K562 (cell line): ENCODE measurements at regions not wholly inside any gene's neighbourhood (a gene's known extent, or its start where the extent isn't known, plus 50 kb on each side); places are given as distances from the start of the nearest gene placed in this dataset.

ENCODE experiments used
- ATAC-seq: fragments of 200-7000 bp; cut with Tn5 transposase; 3 replicates; pipeline ENCODE4 v1.9.1; 2020; ENCODE audit warnings: moderate library complexity
- BruUV-seq: library from RNA; stranded (reverse); fragments of 400-500 nt; replicated peaks from 2 replicates; lab custom pipeline; 2021; lab: Mats Ljungman, UMichigan
- CTCF ChIA-PET: fragments of 300-600 bp; formaldehyde crosslinking; extraction: SDS; loops from one replicate; lab custom pipeline; 2021; ENCODE audit warnings: low intra/inter-chr PET ratio; lab: Yijun Ruan, JAX
- POLR2A ChIA-PET: fragments of 300-600, 350-650 bp; sonication (Branson Sonifier 250); formaldehyde crosslinking; extraction: SDS; loops from one replicate; lab custom pipeline; 2021; ENCODE audit warnings: antibody characterized with exemption, inconsistent platforms; lab: Yijun Ruan, JAX
- DNase-seq, 4 experiments: peaks; one replicate each; pipeline versions ENCODE4 v3.0.0 to v3.0.0-alpha.2; 2011 to 2018; ENCODE audit warnings: low spot score in 3 of 4, mixed read lengths in 3 of 4; ENCODE audit errors: extremely low read depth in 1 of 4
- FAIRE-seq: peaks from 2 replicates; lab custom pipeline; 2011; peaks lifted over from hg19 to GRCh38; lab: Jason Lieb, UNC
- H2AFZ ChIP-seq: 2 replicates; pipeline ENCODE4 v1.6.0; 2011; ENCODE audit warnings: low read depth, low read length, control low read depth, inconsistent platforms
- H3K27ac ChIP-seq: fragments of 200-600 bp; 3 replicates; pipeline ENCODE4 v1.8.0; 2011; ENCODE audit warnings: low read depth, mild to moderate bottlenecking, control low read depth, inconsistent platforms, low read length, moderate library complexity, mixed read lengths; ENCODE audit errors: extremely low read depth
- H3K27me3 ChIP-seq, 2 experiments: fragments of 300-600 bp in 1 of 2; 2 replicates in 1 of 2; 3 replicates in 1 of 2; pipeline versions ENCODE4 v1.6.0 to v1.8.0; 2011; ENCODE audit warnings: inconsistent platforms in 2 of 2, low read length in 2 of 2, mild to moderate bottlenecking in 1 of 2, mixed read lengths in 1 of 2, moderate library complexity in 1 of 2; ENCODE audit not compliant: control insufficient read depth in 2 of 2, insufficient read depth in 2 of 2
- H3K36me3 ChIP-seq: fragments of 300-600 bp; 3 replicates; pipeline ENCODE4 v1.8.0; 2011; ENCODE audit warnings: mild to moderate bottlenecking, low read length, inconsistent platforms; ENCODE audit not compliant: control insufficient read depth, insufficient read depth
- H3K4me1 ChIP-seq, 2 experiments: fragments of 200-600 bp in 1 of 2; replicated peaks in 1 of 2; 2 replicates in 1 of 2; 3 replicates in 1 of 2; pipeline versions ENCODE4 v1.5.1 to v1.8.0; 2011; ENCODE audit warnings: inconsistent platforms in 2 of 2, low read length in 2 of 2, mild to moderate bottlenecking in 1 of 2, mixed read lengths in 1 of 2, moderate library complexity in 1 of 2; ENCODE audit not compliant: control insufficient read depth in 2 of 2, insufficient read depth in 2 of 2
- H3K4me2 ChIP-seq: 2 replicates; pipeline ENCODE4 v1.6.1; 2011; ENCODE audit warnings: low read length, control low read depth, inconsistent platforms, mixed read lengths; ENCODE audit not compliant: insufficient read depth
- H3K4me3 ChIP-seq: fragments of 200-600 bp; sonication (generic), shearing (Covaris generic); 2 replicates; pipeline ENCODE4 v1.5.1; 2016; ENCODE audit warnings: control low read depth, inconsistent platforms
- H3K79me2 ChIP-seq: fragments of 200-600 bp; 3 replicates; pipeline ENCODE4 v1.8.0; 2011; ENCODE audit warnings: low read length, inconsistent platforms; ENCODE audit not compliant: control insufficient read depth, insufficient read depth
- H3K9ac ChIP-seq, 2 experiments: 2 replicates each; pipeline versions ENCODE4 v1.6.0 to v1.6.1; 2011; ENCODE audit warnings: low read depth in 2 of 2, low read length in 2 of 2, control low read depth in 1 of 2, inconsistent platforms in 1 of 2, mild to moderate bottlenecking in 1 of 2, mixed read lengths in 1 of 2; ENCODE audit not compliant: insufficient read depth in 1 of 2
- H3K9me1 ChIP-seq: one replicate; pipeline ENCODE4 v1.6.0; 2011; ENCODE audit warnings: inconsistent platforms, mild to moderate bottlenecking, low read length, moderate library complexity; ENCODE audit not compliant: control insufficient read depth, insufficient read depth
- H3K9me3 ChIP-seq: replicated peaks from 2 replicates; pipeline ENCODE4 v1.5.1; 2011; ENCODE audit warnings: low read depth, low read length, inconsistent platforms; ENCODE audit not compliant: control insufficient read depth, insufficient read depth
- H4K20me1 ChIP-seq: replicated peaks from 2 replicates; pipeline ENCODE4 v1.6.1; 2011; ENCODE audit warnings: low read length, inconsistent platforms, mixed read lengths; ENCODE audit not compliant: control insufficient read depth, insufficient read depth
- CCAR2 ChIP-seq: fragments of 200-400 bp; formaldehyde crosslinking; IDR thresholded peaks from 2 replicates; pipeline ENCODE4 v1.6.1; 2017; ENCODE audit warnings: mild to moderate bottlenecking, low read depth, low read length
- KLF1 ChIP-seq: fragments of 450-650 bp; IDR thresholded peaks from 2 replicates; pipeline ENCODE4 v1.6.1; 2016; ENCODE audit warnings: missing genetic modification characterization, missing compliant biosample characterization
- MECOM ChIP-seq: fragments of 250-450 bp; sonication (Bioruptor Pico); IDR thresholded peaks from 2 replicates; pipeline ENCODE4 v1.8.0; 2022; ENCODE audit warnings: inconsistent platforms
- NCOA2 ChIP-seq, 2 experiments: fragments of 450-650 bp; IDR thresholded peaks; 2 replicates each; pipeline ENCODE4 v1.6.1; 2018; ENCODE audit warnings: mild to moderate bottlenecking in 2 of 2, moderate library complexity in 1 of 2; ENCODE audit not compliant: partially characterized antibody in 2 of 2
- POU5F1 ChIP-seq: fragments of 150-350 bp; IDR thresholded peaks from 2 replicates; pipeline ENCODE4 v1.6.1; 2014; ENCODE audit warnings: borderline replicate concordance, low read length, low read depth, mild to moderate bottlenecking; ENCODE audit not compliant: partially characterized antibody
- SIRT6 ChIP-seq: IDR thresholded peaks from one replicate; pipeline ENCODE4 v1.6.1; 2012; ENCODE audit warnings: low read depth, mild to moderate bottlenecking, control low read depth, inconsistent platforms, low read length, moderate library complexity
- SUPT5H ChIP-seq: fragments of 450-650 bp; IDR thresholded peaks from 2 replicates; pipeline ENCODE4 v1.6.1; 2016
- ZNF23 ChIP-seq: fragments of 250-450 bp; sonication (Bioruptor Pico); IDR thresholded peaks from 2 replicates; pipeline ENCODE4 v1.4.0; 2020; ENCODE audit warnings: mild to moderate bottlenecking
- ZNF232 ChIP-seq: sonication (generic); formaldehyde crosslinking; IDR thresholded peaks from 2 replicates; pipeline ENCODE4 v1.8.0; 2022; ENCODE audit warnings: mild to moderate bottlenecking, missing genetic modification reagents
- WGBS: fragments of 100-300 bp; shearing (Covaris generic); methylation state at CpG from one replicate; pipeline ENCODE4 v1.1.6; 2016; ENCODE audit warnings: low coverage, mixed read lengths; ENCODE audit not compliant: insufficient coverage; ENCODE audit errors: missing lambda C conversion rate; 5-methylcytosine and 5-hydroxymethylcytosine counted together
- in situ Hi-C: fragments of 300-500 bp; cut with MboI; formaldehyde crosslinking; loops from 4 replicates; pipeline ENCODE4 v1.15.0; 2018; ENCODE audit warnings: inconsistent platforms, mixed read lengths
- intact Hi-C: fragments of 100-400 bp; cut with micrococcal nuclease; formaldehyde crosslinking; loops from 2 replicates; pipeline ENCODE4 v1.14.2; 2022
- TF ChIP-seq, protein P1 (sequence below): fragments of 200-400 bp; formaldehyde crosslinking; IDR thresholded peaks from 2 replicates; pipeline ENCODE4 v1.6.1; 2017; ENCODE audit warnings: mild to moderate bottlenecking, low read depth, low read length, moderate library complexity
- TF ChIP-seq, protein P2 (sequence below): fragments of 250-450 bp; sonication (Bioruptor Pico); IDR thresholded peaks from 2 replicates; pipeline ENCODE4 v1.8.0; 2021; ENCODE audit warnings: borderline replicate concordance, mild to moderate bottlenecking, moderate library complexity; ENCODE audit not compliant: poor library complexity, severe bottlenecking
- TF ChIP-seq, protein P3 (sequence below): sonication (generic); formaldehyde crosslinking; IDR thresholded peaks from 2 replicates; pipeline ENCODE4 v1.8.0; 2022; ENCODE audit warnings: mild to moderate bottlenecking, low read depth, missing genetic modification reagents

DNA sequence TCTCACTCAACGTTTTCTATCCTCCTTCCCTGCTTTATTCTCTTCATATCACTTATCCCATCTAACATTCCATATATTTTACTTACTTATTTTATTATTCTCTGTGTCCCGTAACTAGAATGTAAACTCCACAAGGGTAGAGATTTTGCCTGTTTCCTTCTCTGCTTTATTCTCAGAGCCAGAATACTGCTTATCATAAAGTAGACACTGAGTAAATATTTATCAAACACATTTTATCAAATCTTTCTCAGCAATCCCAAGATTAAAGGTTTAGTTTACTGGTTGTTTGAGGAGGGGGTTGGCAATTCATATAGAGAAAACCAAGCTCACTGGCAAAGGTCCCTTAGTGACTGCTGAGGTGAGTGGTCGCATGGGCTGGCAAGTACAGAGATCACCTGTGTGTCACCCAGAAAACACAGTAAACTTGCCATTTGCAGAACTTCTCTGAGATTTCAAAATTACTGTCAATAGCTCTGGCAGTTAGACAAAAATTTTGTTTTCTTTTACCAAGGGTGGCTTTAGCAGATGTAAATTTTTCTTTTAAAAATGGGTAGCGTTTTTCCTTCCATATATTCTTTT, 662.4 kb downstream of the UTRN start:
- WGBS: 0% methylated on average over 4 of the region's 4 CpGs
- Histone ChIP-seq H3K4me1 (no peaks in the 10 kb centered on the region), H3K4me3 (no peak overlapping the region), H3K27ac (no peak overlapping the region), H3K9ac (no peak overlapping the region), H3K36me3 (no peaks in the 10 kb centered on the region), H3K9me1 (no peaks in the 10 kb centered on the region), H3K79me2 (no peaks in the 10 kb centered on the region), H2AFZ (no peak overlapping the region), H3K4me2 (no peak overlapping the region), H3K9me3 (no peaks in the 10 kb centered on the region), H3K27me3 (no peaks in the 10 kb centered on the region), H4K20me1 (no peaks in the 10 kb centered on the region)
- intact Hi-C loops: no loop called here
- ChIA-PET CTCF (no interaction called here), POLR2A (no interaction called here)
- FAIRE-seq (no peak), ATAC-seq (no peak), DNase-seq (no peak)
- in situ Hi-C loops: no loop called here
- no TSS peak for BruUV-seq
- no peak for TF ChIP-seq CCAR2
- TF ChIP-seq, protein P1, sequence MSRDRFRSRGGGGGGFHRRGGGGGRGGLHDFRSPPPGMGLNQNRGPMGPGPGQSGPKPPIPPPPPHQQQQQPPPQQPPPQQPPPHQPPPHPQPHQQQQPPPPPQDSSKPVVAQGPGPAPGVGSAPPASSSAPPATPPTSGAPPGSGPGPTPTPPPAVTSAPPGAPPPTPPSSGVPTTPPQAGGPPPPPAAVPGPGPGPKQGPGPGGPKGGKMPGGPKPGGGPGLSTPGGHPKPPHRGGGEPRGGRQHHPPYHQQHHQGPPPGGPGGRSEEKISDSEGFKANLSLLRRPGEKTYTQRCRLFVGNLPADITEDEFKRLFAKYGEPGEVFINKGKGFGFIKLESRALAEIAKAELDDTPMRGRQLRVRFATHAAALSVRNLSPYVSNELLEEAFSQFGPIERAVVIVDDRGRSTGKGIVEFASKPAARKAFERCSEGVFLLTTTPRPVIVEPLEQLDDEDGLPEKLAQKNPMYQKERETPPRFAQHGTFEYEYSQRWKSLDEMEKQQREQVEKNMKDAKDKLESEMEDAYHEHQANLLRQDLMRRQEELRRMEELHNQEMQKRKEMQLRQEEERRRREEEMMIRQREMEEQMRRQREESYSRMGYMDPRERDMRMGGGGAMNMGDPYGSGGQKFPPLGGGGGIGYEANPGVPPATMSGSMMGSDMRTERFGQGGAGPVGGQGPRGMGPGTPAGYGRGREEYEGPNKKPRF: no peak
- TF ChIP-seq, protein P2, sequence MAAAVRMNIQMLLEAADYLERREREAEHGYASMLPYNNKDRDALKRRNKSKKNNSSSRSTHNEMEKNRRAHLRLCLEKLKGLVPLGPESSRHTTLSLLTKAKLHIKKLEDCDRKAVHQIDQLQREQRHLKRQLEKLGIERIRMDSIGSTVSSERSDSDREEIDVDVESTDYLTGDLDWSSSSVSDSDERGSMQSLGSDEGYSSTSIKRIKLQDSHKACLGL: no peak
- TF ChIP-seq NCOA2 (IDR thresholded peaks at IDR 0.05; ENCODE audit: partially characterized antibody in 2 of 2): no peak
- no peak for TF ChIP-seq MECOM (CRISPR knock-in tag)
- TF ChIP-seq POU5F1: no peak
- TF ChIP-seq SUPT5H: no peak
- TF ChIP-seq KLF1 (tag): no peak
- no peak for TF ChIP-seq SIRT6
- no peak for TF ChIP-seq ZNF23
- TF ChIP-seq ZNF232 (CRISPR knock-in tag): no peak
- TF ChIP-seq, protein P3, sequence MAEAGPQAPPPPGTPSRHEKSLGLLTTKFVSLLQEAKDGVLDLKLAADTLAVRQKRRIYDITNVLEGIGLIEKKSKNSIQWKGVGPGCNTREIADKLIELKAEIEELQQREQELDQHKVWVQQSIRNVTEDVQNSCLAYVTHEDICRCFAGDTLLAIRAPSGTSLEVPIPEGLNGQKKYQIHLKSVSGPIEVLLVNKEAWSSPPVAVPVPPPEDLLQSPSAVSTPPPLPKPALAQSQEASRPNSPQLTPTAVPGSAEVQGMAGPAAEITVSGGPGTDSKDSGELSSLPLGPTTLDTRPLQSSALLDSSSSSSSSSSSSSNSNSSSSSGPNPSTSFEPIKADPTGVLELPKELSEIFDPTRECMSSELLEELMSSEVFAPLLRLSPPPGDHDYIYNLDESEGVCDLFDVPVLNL (CRISPR knock-in tag): no peak
